Nephron progenitor cell (in vitro differentiated cells): ENCODE measurements at regions not wholly inside any gene's neighbourhood (a gene's known extent, or its start where the extent isn't known, plus 50 kb on each side); places are given as distances from the start of the nearest gene placed in this dataset.

Experiments used
- DNase-seq: peaks from one replicate; pipeline ENCODE4 v3.0.0; 2021
- H3K27ac Mint-ChIP-seq: 2 replicates; pipeline ENCODE4 v1.8.0; 2021; ENCODE audit warnings: mild to moderate bottlenecking, moderate library complexity, mixed read lengths
- H3K27me3 Mint-ChIP-seq: 2 replicates; pipeline ENCODE4 v1.8.0; 2021; ENCODE audit warnings: mild to moderate bottlenecking, low read depth, mixed read lengths; ENCODE audit not compliant: poor library complexity
- H3K36me3 Mint-ChIP-seq: 2 replicates; pipeline ENCODE4 v1.8.0; 2021; ENCODE audit warnings: low read depth, mixed read lengths
- H3K4me1 Mint-ChIP-seq: 2 replicates; pipeline ENCODE4 v1.8.0; 2021; ENCODE audit warnings: mixed read lengths
- H3K4me3 Mint-ChIP-seq: 2 replicates; pipeline ENCODE4 v1.8.0; 2021; ENCODE audit warnings: mild to moderate bottlenecking, moderate library complexity, mixed read lengths
- H3K9me3 Mint-ChIP-seq: 2 replicates; pipeline ENCODE4 v1.8.0; 2021; ENCODE audit warnings: mild to moderate bottlenecking, moderate library complexity, mixed read lengths
- TF ChIP-seq, protein P1 (sequence below): fragments of 200-600 bp; sonication (generic); IDR thresholded peaks from 2 replicates; pipeline ENCODE4 v1.5.0; 2021; ENCODE audit warnings: antibody characterized with exemption

DNA sequence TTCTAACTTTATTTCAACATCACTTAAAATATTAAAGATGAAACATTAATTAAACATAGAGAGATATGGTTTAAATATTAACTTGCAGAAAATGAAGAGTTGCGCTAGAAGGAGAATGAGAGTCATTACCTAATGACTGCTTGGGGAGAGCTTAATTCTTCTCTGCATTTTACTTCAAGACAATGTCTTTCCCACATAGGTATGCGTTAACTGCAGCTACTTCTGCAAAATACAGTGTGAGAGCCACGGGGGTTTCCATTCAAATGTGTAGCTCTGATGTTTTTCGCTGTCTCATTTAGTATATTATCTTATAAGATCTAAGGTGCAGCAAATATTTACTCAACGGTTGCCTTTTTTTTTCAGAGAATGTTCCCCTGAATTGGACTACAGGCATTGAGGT is 126.7 kb downstream of the TMX3 start:
- H3K27ac Mint-ChIP-seq, result no peak overlapping the region
- H3K4me1 Mint-ChIP-seq, result no peaks in the 10 kb centered on the region
- no peaks in the 10 kb centered on the region for H3K27me3 Mint-ChIP-seq
- H3K36me3 Mint-ChIP-seq, result no peaks in the 10 kb centered on the region
- DNase-seq, result no peak
- no peaks in the 10 kb centered on the region for H3K9me3 Mint-ChIP-seq
- TF ChIP-seq, protein P1, sequence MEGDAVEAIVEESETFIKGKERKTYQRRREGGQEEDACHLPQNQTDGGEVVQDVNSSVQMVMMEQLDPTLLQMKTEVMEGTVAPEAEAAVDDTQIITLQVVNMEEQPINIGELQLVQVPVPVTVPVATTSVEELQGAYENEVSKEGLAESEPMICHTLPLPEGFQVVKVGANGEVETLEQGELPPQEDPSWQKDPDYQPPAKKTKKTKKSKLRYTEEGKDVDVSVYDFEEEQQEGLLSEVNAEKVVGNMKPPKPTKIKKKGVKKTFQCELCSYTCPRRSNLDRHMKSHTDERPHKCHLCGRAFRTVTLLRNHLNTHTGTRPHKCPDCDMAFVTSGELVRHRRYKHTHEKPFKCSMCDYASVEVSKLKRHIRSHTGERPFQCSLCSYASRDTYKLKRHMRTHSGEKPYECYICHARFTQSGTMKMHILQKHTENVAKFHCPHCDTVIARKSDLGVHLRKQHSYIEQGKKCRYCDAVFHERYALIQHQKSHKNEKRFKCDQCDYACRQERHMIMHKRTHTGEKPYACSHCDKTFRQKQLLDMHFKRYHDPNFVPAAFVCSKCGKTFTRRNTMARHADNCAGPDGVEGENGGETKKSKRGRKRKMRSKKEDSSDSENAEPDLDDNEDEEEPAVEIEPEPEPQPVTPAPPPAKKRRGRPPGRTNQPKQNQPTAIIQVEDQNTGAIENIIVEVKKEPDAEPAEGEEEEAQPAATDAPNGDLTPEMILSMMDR, result no peak
- H3K4me3 Mint-ChIP-seq, result no peak overlapping the region

GRCh38 chr18:68583685-68584084 is 131.2 kb downstream of the TMX3 start:
- H3K27ac Mint-ChIP-seq, result no peak overlapping the region
- H3K36me3 Mint-ChIP-seq, result no peaks in the 10 kb centered on the region
- no peak for DNase-seq
- H3K4me3 Mint-ChIP-seq, result no peak overlapping the region
- no peaks in the 10 kb centered on the region for H3K9me3 Mint-ChIP-seq
- no peaks in the 10 kb centered on the region for H3K4me1 Mint-ChIP-seq
- H3K27me3 Mint-ChIP-seq, result no peaks in the 10 kb centered on the region
- TF ChIP-seq, protein P1, result no peak

GRCh38 chr18:68574311-68574710 is 140.6 kb downstream of the TMX3 start:
- TF ChIP-seq, protein P1, result no peak
- no peak overlapping the region for H3K27ac Mint-ChIP-seq
- no peak for DNase-seq
- no peak overlapping the region for H3K4me3 Mint-ChIP-seq
- peaks cover 3% of the 10 kb centered on the region for H3K27me3 Mint-ChIP-seq
- no peaks in the 10 kb centered on the region for H3K4me1 Mint-ChIP-seq
- peaks cover 11% of the 10 kb centered on the region for H3K9me3 Mint-ChIP-seq
- H3K36me3 Mint-ChIP-seq, result no peaks in the 10 kb centered on the region

GRCh38 chr18:68569936-68570335 is 145.0 kb downstream of the TMX3 start:
- H3K9me3 Mint-ChIP-seq, result peaks cover 11% of the 10 kb centered on the region
- TF ChIP-seq, protein P1, result no peak
- H3K27me3 Mint-ChIP-seq, result peaks cover 3% of the 10 kb centered on the region
- no peak overlapping the region for H3K27ac Mint-ChIP-seq
- H3K4me3 Mint-ChIP-seq, result no peak overlapping the region
- H3K36me3 Mint-ChIP-seq, result no peaks in the 10 kb centered on the region
- no peak for DNase-seq
- H3K4me1 Mint-ChIP-seq, result peaks cover 1% of the 10 kb centered on the region

- Mint-ChIP-seq H3K9me3 (peaks cover 11% of the 10 kb centered on the region), H3K27me3 (peaks cover 3% of the 10 kb centered on the region), H3K4me3 (no peak overlapping the region), H3K27ac (no peak overlapping the region), H3K4me1 (peaks cover 10% of the 10 kb centered on the region), H3K36me3 (no peaks in the 10 kb centered on the region)
- no peak for DNase-seq
- TF ChIP-seq, protein P1, result no peak
Observed at GRCh38 chr18:68568364-68569155, 146.3 kb downstream of the TMX3 start.

DNA sequence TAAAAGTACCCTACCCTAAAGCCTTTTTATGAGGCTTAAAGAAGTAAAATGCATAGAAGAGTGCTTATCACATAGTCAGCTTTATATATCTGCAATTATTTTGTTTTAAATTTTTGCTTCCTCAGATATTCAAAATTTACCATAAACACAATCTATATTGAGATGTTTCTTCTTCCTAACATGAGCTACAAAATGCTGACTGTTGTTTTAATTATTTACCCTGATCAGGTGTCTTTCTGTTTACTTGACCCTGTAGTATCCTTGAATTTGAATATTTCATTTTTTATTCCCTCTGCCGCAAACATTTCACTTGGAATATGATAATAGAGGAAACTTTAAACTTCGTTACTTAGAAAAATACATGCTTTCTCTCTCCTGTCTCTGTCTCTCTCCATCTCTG is 147.9 kb downstream of the TMX3 start:
- Mint-ChIP-seq H3K27me3 (no peaks in the 10 kb centered on the region), H3K4me1 (peaks cover 10% of the 10 kb centered on the region), H3K9me3 (peaks cover 9% of the 10 kb centered on the region), H3K4me3 (no peak overlapping the region), H3K36me3 (no peaks in the 10 kb centered on the region), H3K27ac (no peak overlapping the region)
- no peak for DNase-seq
- TF ChIP-seq, protein P1, result no peak
